ENCODE measurements at regions not wholly inside any gene's neighbourhood (a gene's known extent, or its start where the extent isn't known, plus 50 kb on each side); places are given as distances from the start of the nearest gene placed in this dataset.

- no peak for TF ChIP-seq CTCF (IDR thresholded peaks at IDR 0.05; ENCODE audit: low read depth, low read length)
- Histone ChIP-seq H3K4me3 (no peak overlapping the region), H3K27ac (no peak overlapping the region), H3K36me3 (no peaks in the 10 kb centered on the region), H3K27me3 (no peaks in the 10 kb centered on the region), H3K9me3 (ENCODE audit: low read depth) (no peaks in the 10 kb centered on the region), H3K4me1 (ENCODE audit: low read depth) (no peaks in the 10 kb centered on the region)
- no peak for DNase-seq (ENCODE audit: low read depth in 1 of 2, low spot score in 1 of 2)
These were observed 242.7 kb downstream of the CLIC5 start for GRCh38 chr6:45772886-45773495.

DNA sequence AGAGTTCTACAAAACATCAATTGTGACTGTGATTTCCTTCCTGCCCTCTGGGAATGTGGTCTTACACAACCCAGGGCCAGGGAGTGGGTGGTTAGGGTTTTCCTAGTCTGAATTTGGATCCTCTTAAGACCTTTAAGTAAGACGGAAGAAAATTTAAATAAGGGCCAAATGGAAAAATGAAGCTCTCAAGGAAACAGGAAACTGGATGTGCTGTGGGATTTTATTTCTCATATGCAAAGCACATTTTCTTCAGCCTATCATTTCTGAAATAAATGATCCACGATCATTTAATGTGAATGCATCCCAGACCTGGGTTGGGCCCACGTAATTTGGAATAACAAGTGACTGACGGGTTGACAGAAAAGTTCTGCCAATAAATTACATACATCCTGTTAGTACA lies 243.6 kb downstream of the CLIC5 start:
- Histone ChIP-seq H3K4me1 (ENCODE audit: low read depth) (no peaks in the 10 kb centered on the region), H3K9me3 (ENCODE audit: low read depth) (no peaks in the 10 kb centered on the region), H3K4me3 (no peak overlapping the region), H3K36me3 (no peaks in the 10 kb centered on the region), H3K27me3 (no peaks in the 10 kb centered on the region), H3K27ac (no peak overlapping the region)
- peak in 1 of 2 donors; percentile 14 for DNase-seq (ENCODE audit: low read depth in 1 of 2, low spot score in 1 of 2)
- TF ChIP-seq CTCF (IDR thresholded peaks at IDR 0.05; ENCODE audit: low read depth, low read length), result no peak

DNA sequence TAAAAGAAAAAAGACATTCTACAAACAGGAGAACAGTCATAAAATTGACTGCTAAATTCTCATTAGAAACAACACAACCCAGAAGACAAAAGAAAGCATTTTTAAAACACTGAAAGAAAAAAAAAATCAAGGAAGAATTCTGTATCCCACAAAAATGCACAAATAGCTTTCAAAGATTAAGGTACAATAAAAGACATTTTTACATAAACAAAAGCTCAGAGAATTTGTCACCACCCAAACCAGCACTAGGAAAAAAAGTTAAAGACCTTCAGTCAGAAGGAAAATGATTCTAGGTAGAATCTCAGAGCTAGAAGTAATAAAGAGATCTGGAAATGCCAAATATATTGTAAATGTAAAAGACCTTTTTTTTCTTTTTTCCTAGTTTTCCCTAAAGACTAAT lies 252.4 kb downstream of the CLIC5 start:
- Histone ChIP-seq H3K36me3 (no peaks in the 10 kb centered on the region), H3K4me3 (no peak overlapping the region), H3K9me3 (ENCODE audit: low read depth) (no peaks in the 10 kb centered on the region), H3K27me3 (no peaks in the 10 kb centered on the region), H3K27ac (no peak overlapping the region), H3K4me1 (ENCODE audit: low read depth) (no peaks in the 10 kb centered on the region)
- TF ChIP-seq CTCF (IDR thresholded peaks at IDR 0.05; ENCODE audit: low read depth, low read length), result no peak
- no peak for DNase-seq (ENCODE audit: low read depth in 1 of 2, low spot score in 1 of 2)

DNA sequence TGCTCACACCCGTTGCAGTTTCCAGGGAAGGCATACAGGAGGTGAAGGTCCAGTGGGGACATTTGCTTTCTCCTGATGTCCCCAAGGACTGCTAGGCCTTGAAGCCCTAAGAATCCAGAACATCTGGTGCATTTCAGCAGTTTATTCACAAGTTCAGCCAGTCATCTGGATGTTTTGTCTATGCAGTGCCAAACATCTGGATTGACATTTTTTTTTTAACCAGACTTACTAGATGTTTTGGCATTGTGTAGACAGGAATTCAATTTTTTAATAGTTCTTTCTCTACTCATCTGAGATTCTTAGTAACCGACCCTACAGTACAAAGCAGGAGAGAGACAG lies 256.2 kb downstream of the CLIC5 start:
- no peak for TF ChIP-seq CTCF (IDR thresholded peaks at IDR 0.05; ENCODE audit: low read depth, low read length)
- no peak overlapping the region for H3K4me3 ChIP-seq
- no peaks in the 10 kb centered on the region for H3K4me1 ChIP-seq (ENCODE audit: low read depth)
- no peak for DNase-seq (ENCODE audit: low read depth in 1 of 2, low spot score in 1 of 2)
- H3K27ac ChIP-seq, result no peak overlapping the region
- H3K36me3 ChIP-seq, result no peaks in the 10 kb centered on the region
- no peaks in the 10 kb centered on the region for H3K9me3 ChIP-seq (ENCODE audit: low read depth)
- no peaks in the 10 kb centered on the region for H3K27me3 ChIP-seq

DNA sequence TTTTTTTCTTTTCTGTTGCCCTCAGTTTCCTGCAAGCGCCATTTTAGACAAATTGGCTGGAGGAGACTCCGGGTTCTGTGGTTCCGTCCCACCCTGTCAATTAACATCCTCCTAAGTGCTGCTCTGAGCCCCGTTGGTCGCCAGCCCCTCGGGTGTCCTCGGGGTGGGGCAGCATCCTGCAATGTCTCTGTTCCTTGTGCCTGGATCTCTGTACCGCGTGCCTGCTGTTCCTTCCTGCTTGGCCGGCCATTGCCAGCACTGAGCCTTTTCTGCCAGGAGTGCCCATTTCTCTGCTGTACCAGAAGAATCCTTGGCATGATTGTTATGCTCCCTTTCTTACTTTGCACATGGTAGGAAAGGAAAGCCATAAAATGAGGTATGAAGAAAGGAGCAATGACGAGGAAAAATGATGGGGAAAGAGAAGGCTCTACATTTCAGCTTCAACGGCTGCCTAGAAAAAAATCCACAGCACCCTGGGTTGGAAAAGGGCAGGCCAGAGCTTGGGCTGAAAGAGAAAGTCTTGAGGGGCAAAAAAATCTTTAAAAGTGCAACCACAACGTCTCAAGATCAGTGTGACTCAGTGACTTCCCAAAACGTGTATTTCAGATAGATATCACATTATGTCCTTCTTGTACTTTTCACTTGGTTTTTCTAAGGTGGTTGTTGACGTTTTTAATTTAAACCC lies 256.7 kb downstream of the CLIC5 start:
- H3K27ac ChIP-seq, result no peak overlapping the region
- H3K36me3 ChIP-seq, result no peaks in the 10 kb centered on the region
- H3K4me1 ChIP-seq (ENCODE audit: low read depth), result no peaks in the 10 kb centered on the region
- no peaks in the 10 kb centered on the region for H3K9me3 ChIP-seq (ENCODE audit: low read depth)
- TF ChIP-seq CTCF (IDR thresholded peaks at IDR 0.05; ENCODE audit: low read depth, low read length), result no peak
- no peaks in the 10 kb centered on the region for H3K27me3 ChIP-seq
- H3K4me3 ChIP-seq, result no peak overlapping the region
- DNase-seq (ENCODE audit: low read depth in 1 of 2, low spot score in 1 of 2), result no peak

Measured in cardiac muscle cell (in vitro differentiated cells and primary cell).